Ovary (tissue), 7 donors: ENCODE measurements at regions not wholly inside any gene's neighbourhood (a gene's known extent, or its start where the extent isn't known, plus 50 kb on each side); places are given as distances from the start of the nearest gene placed in this dataset.

Source experiments
- DNase-seq, 5 donors: peaks; one replicate each; pipeline ENCODE4 v3.0.0-alpha.2; 2019 to 2020
- H3K27ac ChIP-seq, 2 donors: fragments of 200-600 bp; one replicate each; pipeline versions ENCODE4 v1.5.1 to v1.8.0; 2019 to 2022
- H3K27me3 ChIP-seq: fragments of 200-600 bp; one replicate; pipeline ENCODE4 v1.8.0; 2022
- H3K36me3 ChIP-seq: fragments of 200-600 bp; sonication (generic); one replicate; pipeline ENCODE4 v1.5.1; 2019
- H3K4me1 ChIP-seq: one replicate; pipeline ENCODE4 v1.8.1; 2013; ENCODE audit warnings: mild to moderate bottlenecking, moderate library complexity; ENCODE audit not compliant: insufficient read depth
- H3K4me3 ChIP-seq: fragments of 200-600 bp; sonication (generic); one replicate; pipeline ENCODE4 v1.5.1; 2017
- H3K9me3 ChIP-seq, 2 donors: fragments of 200-600 bp in 1 of 2; sonication (generic) in 1 of 2; one replicate each; pipeline versions ENCODE4 v1.5.1 to v1.8.1; 2013 to 2019; ENCODE audit warnings: mild to moderate bottlenecking in 1 of 2, moderate library complexity in 1 of 2
- EP300 ChIP-seq: sonication (generic); formaldehyde crosslinking; IDR thresholded peaks from one replicate; pipeline ENCODE4 v1.6.1; 2017; ENCODE audit warnings: antibody characterized with exemption
- POLR2A ChIP-seq: fragments of 450-650 bp; IDR thresholded peaks from one replicate; pipeline ENCODE4 v1.6.1; 2017; ENCODE audit warnings: antibody characterized with exemption, mild to moderate bottlenecking, moderate library complexity
- WGBS, 3 donors: extraction: QIAGEN DNeasy Blood & Tissue Kit in 1 of 3; methylation state at CpG; one replicate each; pipeline versions ENCODE4 v1.1.5 to v1.1.7; 2013 to 2017; 5-methylcytosine and 5-hydroxymethylcytosine counted together
- intact Hi-C, 4 donors: fragments of 100-400 bp; cut with DNase I; formaldehyde crosslinking; loops; one replicate each; pipeline versions ENCODE4 v1.11.0 to v1.15.1; 2022 to 2023
- TF ChIP-seq, protein P1 (sequence below), 3 donors: fragments of 450-650 bp in 2 of 3; fragments of 200-600 bp in 1 of 3; IDR thresholded peaks; one replicate each; pipeline versions ENCODE4 v1.5.1 to v1.8.0; 2016 to 2022; ENCODE audit warnings: antibody characterized with exemption in 3 of 3, mild to moderate bottlenecking in 1 of 3
- donor health status: DM: no; HTN: no; CAD: no; lungs with moderate emphysema.
- donor health status: DM: no; HTN: no; CAD: no.
- donor health status: Bipolar disorder and iron deficiency.
- donor health status: DM: no; HTN: no; CAD: no.
- donor health status: DM: yes; HTN: yes; CAD: no.

DNA sequence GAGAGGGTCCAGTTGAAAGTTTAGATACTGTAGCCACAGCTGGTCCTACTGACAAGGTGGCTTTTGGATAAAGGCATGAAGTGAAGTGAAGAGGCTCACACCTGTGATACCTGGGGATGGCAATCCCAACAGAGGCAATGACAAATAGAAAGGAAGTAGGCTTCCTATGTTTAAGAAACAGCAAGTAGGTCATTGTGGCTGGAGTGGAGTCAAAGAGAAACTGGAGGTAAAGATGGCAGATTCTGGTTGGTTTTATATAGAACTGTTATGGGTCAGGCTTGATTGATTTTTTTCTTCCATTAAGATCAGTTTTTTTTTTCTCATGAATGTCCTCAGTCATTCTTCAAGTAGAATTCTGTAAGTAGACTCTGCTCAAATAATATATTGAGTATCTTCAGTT is 79.5 kb downstream of the ANXA1 start:
- Histone ChIP-seq H3K4me3 (no peak overlapping the region), H3K27ac (no peak overlapping the region), H3K9me3 (no peaks in the 10 kb centered on the region), H3K36me3 (no peaks in the 10 kb centered on the region), H3K27me3 (no peaks in the 10 kb centered on the region), H3K4me1 (no peaks in the 10 kb centered on the region)
- no peak for DNase-seq
- intact Hi-C loops: no loop called here
- TF ChIP-seq, protein P1, sequence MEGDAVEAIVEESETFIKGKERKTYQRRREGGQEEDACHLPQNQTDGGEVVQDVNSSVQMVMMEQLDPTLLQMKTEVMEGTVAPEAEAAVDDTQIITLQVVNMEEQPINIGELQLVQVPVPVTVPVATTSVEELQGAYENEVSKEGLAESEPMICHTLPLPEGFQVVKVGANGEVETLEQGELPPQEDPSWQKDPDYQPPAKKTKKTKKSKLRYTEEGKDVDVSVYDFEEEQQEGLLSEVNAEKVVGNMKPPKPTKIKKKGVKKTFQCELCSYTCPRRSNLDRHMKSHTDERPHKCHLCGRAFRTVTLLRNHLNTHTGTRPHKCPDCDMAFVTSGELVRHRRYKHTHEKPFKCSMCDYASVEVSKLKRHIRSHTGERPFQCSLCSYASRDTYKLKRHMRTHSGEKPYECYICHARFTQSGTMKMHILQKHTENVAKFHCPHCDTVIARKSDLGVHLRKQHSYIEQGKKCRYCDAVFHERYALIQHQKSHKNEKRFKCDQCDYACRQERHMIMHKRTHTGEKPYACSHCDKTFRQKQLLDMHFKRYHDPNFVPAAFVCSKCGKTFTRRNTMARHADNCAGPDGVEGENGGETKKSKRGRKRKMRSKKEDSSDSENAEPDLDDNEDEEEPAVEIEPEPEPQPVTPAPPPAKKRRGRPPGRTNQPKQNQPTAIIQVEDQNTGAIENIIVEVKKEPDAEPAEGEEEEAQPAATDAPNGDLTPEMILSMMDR (IDR thresholded peaks at IDR 0.05): no peak
- no peak for TF ChIP-seq EP300
- no peak for TF ChIP-seq POLR2A

GRCh38 chr9:73233359-73234007 is 81.8 kb downstream of the ANXA1 start:
- H3K4me1 ChIP-seq: no peaks in the 10 kb centered on the region
- 73 to 80% (median 77%) methylated on average over 6 of the region's 6 CpGs for WGBS, 3 donors
- DNase-seq: no peak
- intact Hi-C loops: no loop called here
- no peaks in the 10 kb centered on the region for H3K27me3 ChIP-seq
- H3K27ac ChIP-seq: no peak overlapping the region
- TF ChIP-seq EP300 (no peak), POLR2A (no peak)
- TF ChIP-seq, protein P1 (IDR thresholded peaks at IDR 0.05): no peak
- H3K36me3 ChIP-seq: no peaks in the 10 kb centered on the region
- no peaks in the 10 kb centered on the region for H3K9me3 ChIP-seq
- no peak overlapping the region for H3K4me3 ChIP-seq

DNA sequence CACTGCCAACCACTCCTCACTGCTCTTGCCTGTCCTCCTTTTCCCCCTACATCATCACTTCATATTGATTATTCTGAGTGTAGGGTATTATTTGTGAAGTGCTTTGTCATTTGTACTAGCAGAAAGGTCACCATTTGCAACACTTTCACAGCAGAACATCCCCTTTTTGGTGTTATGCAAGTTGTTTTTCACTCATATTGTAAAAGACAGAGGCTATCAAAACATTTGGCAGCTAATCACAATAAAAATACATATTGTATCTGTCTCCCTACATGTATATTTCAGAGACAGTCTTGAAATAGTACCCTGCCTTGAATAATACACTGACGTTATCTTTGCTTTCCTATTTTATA is 82.3 kb downstream of the ANXA1 start:
- Histone ChIP-seq H3K27me3 (no peaks in the 10 kb centered on the region), H3K4me1 (no peaks in the 10 kb centered on the region), H3K4me3 (no peak overlapping the region), H3K36me3 (no peaks in the 10 kb centered on the region), H3K9me3 (no peaks in the 10 kb centered on the region), H3K27ac (no peak overlapping the region)
- WGBS, 3 donors: 90 to 95% (median 91%) methylated on average over 1 of the region's 1 CpG
- intact Hi-C loops: no loop called here
- no peak for DNase-seq
- TF ChIP-seq EP300 (no peak), POLR2A (no peak)
- TF ChIP-seq, protein P1 (IDR thresholded peaks at IDR 0.05): no peak

DNA sequence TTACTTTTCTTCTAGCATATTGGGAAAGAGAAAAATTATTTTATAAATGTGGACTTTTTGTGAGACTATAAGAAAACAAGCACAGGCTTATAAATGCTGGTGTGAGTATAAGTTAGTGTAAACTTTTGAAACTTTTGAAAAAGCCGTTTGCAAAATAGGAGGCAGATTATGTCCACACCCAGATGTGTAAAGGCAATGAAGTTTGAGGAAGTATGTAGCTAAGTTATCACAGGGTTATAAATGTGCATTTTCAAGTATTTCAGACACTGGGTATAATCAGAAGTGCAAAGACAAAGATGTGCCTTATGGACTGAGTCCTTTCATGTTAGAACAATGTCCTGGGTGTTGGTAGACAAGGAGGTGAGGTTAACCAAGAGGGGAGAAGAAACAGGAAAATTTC is 85.5 kb downstream of the ANXA1 start:
- Histone ChIP-seq H3K4me1 (no peaks in the 10 kb centered on the region), H3K9me3 (no peaks in the 10 kb centered on the region), H3K27ac (no peak overlapping the region), H3K4me3 (no peak overlapping the region), H3K36me3 (no peaks in the 10 kb centered on the region), H3K27me3 (no peaks in the 10 kb centered on the region)
- intact Hi-C loops: no loop called here
- TF ChIP-seq POLR2A: no peak
- no peak for TF ChIP-seq EP300
- TF ChIP-seq, protein P1 (IDR thresholded peaks at IDR 0.05): no peak
- WGBS, 3 donors: 82 to 95% (median 82%) methylated on average over 1 of the region's 1 CpG
- no peak for DNase-seq
